Activated T-cell treated with anti-CD3 and anti-CD28 coated beads, Interleukin-2, amount 50 U/mL, for 4 hours (primary cell): ENCODE measurements at regions not wholly inside any gene's neighbourhood (a gene's known extent, or its start where the extent isn't known, plus 50 kb on each side); places are given as distances from the start of the nearest gene placed in this dataset.

ENCODE experiments used
- ATAC-seq, 2 donors: fragments of 200-7000 bp; cut with Tn5 transposase; one replicate each; pipeline ENCODE4 v1.10.0; 2021
- DNase-seq: peaks from one replicate; pipeline ENCODE4 v3.0.0-alpha.2; 2020
- H3K27me3 Mint-ChIP-seq: one replicate; pipeline ENCODE4 v1.8.0; 2021; ENCODE audit warnings: low read depth, mixed read lengths
- H3K36me3 Mint-ChIP-seq: one replicate; pipeline ENCODE4 v1.8.0; 2022; ENCODE audit warnings: mixed read lengths; ENCODE audit not compliant: insufficient read depth
- H3K4me1 Mint-ChIP-seq: one replicate; pipeline ENCODE4 v1.8.0; 2021; ENCODE audit warnings: low read depth, mixed read lengths
- H3K4me3 Mint-ChIP-seq: one replicate; pipeline ENCODE4 v1.8.0; 2021; ENCODE audit warnings: mild to moderate bottlenecking, moderate library complexity, mixed read lengths
- H3K9me3 Mint-ChIP-seq: one replicate; pipeline ENCODE4 v1.8.0; 2021; ENCODE audit warnings: mixed read lengths

DNA sequence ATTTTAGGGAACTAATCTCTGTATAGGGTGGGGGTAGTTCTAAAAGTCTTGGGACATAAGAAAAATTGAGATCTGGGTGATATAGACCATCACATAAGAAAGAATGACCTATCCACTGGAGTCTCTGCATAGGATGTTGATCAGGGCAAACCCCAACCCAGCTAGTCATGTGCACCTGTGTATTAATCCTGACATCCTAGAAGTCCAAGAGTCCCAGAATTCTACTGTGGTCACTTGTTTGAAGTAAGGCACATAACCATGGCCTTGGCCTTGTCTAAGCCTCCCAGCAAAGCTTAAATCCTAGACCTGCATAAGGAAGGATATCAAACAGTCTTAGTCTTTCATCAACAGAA is 334.1 kb upstream of the DCN start:
- Mint-ChIP-seq H3K9me3 (no peaks in the 10 kb centered on the region), H3K36me3 (no peaks in the 10 kb centered on the region), H3K4me3 (no peak overlapping the region), H3K27me3 (peaks cover 6% of the 10 kb centered on the region), H3K4me1 (no peaks in the 10 kb centered on the region)
- no peak for DNase-seq
- no peak for ATAC-seq

DNA sequence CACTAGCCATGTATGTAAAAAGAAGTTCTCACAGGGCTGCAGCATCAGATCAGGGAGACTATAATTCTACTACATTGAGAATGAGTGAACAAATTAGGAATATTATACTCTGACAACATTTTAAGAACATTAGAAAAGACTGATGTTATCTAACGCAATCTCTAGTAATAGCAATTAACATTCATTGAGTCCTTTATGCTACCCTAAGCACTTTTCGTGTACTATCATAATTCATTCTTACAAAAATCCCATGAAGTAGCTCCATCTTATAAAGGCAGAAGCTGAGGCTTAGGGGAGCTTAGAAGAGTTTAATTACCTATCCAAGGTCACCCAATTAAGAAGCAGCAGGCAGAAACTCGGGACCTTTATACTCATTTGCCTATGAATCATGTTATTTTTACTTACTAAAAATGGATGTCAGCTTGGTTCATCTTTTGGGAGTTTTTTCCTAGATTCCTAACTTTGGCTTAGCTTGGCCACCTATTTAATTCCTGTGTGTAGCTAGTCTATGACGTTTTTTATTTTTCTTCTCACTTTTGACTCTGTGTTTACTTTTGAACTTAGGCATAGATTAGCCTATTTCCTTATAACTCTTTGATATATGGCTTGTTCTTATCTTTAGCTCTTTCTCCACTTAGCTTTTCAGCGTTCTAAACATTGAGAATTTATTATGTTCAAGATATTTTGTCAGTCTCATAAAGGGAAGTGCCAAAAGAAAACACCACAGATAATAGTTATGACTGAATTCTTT is 333.5 kb upstream of the DCN start:
- DNase-seq = no peak
- ATAC-seq = no peak
- no peaks in the 10 kb centered on the region for H3K4me1 Mint-ChIP-seq
- no peaks in the 10 kb centered on the region for H3K36me3 Mint-ChIP-seq
- no peak overlapping the region for H3K4me3 Mint-ChIP-seq
- no peaks in the 10 kb centered on the region for H3K9me3 Mint-ChIP-seq
- peaks cover 6% of the 10 kb centered on the region for H3K27me3 Mint-ChIP-seq

DNA sequence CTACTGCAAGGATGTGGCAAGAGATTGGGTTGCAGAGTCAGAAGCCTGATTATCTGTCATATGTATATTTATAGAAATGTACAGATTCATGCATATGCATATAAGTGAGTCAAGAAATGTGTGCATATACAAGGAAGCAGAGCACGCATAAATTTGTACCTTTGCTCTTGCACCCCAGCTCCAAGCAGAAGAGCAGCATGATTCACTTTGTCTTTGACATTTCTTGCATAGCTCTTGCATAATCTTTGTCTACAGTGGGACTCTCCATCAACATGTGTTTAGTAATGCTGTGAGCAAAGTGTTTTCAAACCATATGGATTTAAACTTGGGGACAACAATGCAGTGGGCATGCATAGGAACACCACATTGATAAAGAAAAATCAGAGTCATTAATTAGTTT is 330.7 kb upstream of the DCN start:
- no peaks in the 10 kb centered on the region for H3K4me1 Mint-ChIP-seq
- no peak overlapping the region for H3K4me3 Mint-ChIP-seq
- peaks cover 3% of the 10 kb centered on the region for H3K27me3 Mint-ChIP-seq
- no peaks in the 10 kb centered on the region for H3K36me3 Mint-ChIP-seq
- DNase-seq (no peak), ATAC-seq (no peak)
- H3K9me3 Mint-ChIP-seq = no peaks in the 10 kb centered on the region

DNA sequence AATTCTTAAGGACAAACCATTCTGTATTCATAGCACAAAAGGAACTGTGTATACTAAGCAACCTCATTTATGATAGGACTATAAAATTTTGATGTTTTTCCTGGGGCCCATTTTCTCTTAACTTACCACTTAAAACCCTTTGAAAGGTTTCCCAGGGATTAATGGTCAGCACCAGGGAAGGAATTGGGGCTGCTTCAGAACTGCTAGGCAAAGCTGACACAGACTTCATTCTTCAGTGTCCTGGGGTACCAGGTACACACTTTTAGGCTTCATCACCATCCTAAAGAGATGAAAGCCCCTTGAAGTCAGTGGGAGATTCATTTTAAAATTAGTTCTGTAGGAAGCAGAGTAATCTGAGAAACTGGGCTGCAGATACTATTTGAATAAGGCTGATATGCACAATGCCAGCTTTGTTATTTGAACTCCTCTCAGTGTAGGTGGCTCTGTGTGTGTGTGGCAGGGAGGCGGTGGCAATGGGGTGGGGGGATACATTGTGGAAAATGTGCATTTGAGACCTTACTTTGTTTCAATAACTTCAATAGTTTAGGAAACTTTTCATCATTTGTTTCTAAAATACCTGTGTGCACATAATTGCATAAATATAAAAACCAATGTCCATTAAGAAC is 329.3 kb upstream of the DCN start:
- H3K4me3 Mint-ChIP-seq = no peak overlapping the region
- H3K36me3 Mint-ChIP-seq = no peaks in the 10 kb centered on the region
- DNase-seq (no peak), ATAC-seq (no peak)
- peaks cover 3% of the 10 kb centered on the region for H3K27me3 Mint-ChIP-seq
- no peaks in the 10 kb centered on the region for H3K4me1 Mint-ChIP-seq
- H3K9me3 Mint-ChIP-seq = no peaks in the 10 kb centered on the region

DNA sequence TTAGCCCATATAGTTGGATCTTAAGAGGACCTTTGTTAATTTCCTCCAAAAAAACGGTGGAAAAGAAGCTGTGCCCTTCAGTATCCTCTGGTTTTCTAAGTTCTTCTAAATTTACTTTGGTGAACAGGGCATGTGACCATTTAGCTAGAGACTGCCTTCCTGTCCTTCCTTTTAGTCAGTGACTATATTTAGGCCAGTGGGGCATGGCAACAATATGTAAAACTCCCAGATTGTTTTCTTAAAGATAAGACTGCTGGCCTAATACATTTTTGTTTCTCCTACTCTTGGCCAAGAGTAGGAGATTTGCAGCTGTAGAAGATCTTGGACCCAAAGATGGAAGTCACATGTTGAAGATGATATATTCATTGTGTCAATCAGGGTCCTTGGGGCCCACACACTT is 325.1 kb upstream of the DCN start:
- DNase-seq (no peak), ATAC-seq (no peak)
- H3K36me3 Mint-ChIP-seq = no peaks in the 10 kb centered on the region
- H3K4me1 Mint-ChIP-seq = no peaks in the 10 kb centered on the region
- no peaks in the 10 kb centered on the region for H3K27me3 Mint-ChIP-seq
- no peak overlapping the region for H3K4me3 Mint-ChIP-seq
- H3K9me3 Mint-ChIP-seq = no peaks in the 10 kb centered on the region

DNA sequence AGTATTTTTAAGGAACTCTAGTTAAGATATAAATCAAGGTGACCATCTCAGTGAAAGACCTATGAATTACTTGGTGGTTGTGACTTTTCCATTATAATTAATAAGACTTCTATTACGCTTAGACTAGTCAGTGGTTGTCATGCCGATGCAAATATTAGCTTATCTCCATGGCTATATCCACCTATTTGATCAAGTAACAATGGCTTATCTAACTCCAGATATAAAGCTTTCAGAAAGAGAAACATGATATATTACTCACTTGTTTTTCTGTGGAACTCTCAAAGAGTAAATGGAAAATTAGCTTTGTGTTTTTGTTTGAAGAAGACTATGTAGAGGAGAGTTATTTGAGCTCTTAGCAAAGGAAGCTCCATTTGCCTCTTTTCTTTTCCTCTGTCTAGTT is 323.8 kb upstream of the DCN start:
- DNase-seq (no peak), ATAC-seq (no peak)
- Mint-ChIP-seq H3K4me3 (no peak overlapping the region), H3K4me1 (no peaks in the 10 kb centered on the region), H3K27me3 (no peaks in the 10 kb centered on the region), H3K9me3 (no peaks in the 10 kb centered on the region), H3K36me3 (no peaks in the 10 kb centered on the region)

DNA sequence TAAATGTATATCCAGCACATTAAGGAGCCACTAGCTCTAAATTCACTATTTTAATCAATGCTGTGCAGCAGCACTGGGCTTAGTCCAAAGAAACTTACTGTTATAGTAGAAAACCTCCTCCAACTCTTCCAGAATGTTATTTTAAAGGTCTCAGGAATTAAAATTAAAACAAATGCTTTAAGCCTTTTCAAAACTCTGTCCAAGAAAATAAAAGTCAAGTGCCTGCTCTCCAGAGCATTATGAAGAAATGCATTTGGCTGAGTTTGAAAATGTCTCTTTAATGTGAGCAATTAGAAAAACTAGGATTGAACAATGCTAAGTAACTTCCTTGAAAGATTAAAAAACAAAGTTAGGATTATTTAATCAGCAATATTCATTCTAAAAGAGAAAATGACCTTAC is 322.4 kb upstream of the DCN start:
- H3K27me3 Mint-ChIP-seq = no peaks in the 10 kb centered on the region
- H3K9me3 Mint-ChIP-seq = no peaks in the 10 kb centered on the region
- no peaks in the 10 kb centered on the region for H3K36me3 Mint-ChIP-seq
- H3K4me3 Mint-ChIP-seq = no peak overlapping the region
- ATAC-seq = no peak
- DNase-seq = no peak
- H3K4me1 Mint-ChIP-seq = no peaks in the 10 kb centered on the region

DNA sequence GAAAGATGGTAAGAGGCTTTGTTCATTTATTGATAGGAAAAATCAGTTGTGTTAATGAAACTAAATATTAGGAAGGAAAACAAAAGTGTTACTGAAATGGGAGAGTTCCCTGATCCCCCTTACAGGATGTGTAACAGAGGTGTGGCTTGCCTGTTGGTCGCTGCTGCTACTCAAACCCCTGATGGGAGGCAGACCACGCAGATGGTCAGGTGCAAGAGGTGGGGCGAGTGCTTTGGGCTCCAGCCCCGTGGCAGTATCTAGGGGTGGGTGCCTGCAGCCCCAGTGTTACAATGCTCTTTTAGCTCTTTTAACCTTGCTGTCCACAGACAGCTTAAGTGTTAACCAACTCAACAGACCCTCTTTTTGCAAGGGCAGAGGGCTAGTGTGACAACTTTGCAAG is 319.6 kb upstream of the DCN start:
- no peaks in the 10 kb centered on the region for H3K4me1 Mint-ChIP-seq
- H3K4me3 Mint-ChIP-seq = no peak overlapping the region
- DNase-seq = no peak
- no peaks in the 10 kb centered on the region for H3K36me3 Mint-ChIP-seq
- no peaks in the 10 kb centered on the region for H3K27me3 Mint-ChIP-seq
- no peaks in the 10 kb centered on the region for H3K9me3 Mint-ChIP-seq
- ATAC-seq = no peak

DNA sequence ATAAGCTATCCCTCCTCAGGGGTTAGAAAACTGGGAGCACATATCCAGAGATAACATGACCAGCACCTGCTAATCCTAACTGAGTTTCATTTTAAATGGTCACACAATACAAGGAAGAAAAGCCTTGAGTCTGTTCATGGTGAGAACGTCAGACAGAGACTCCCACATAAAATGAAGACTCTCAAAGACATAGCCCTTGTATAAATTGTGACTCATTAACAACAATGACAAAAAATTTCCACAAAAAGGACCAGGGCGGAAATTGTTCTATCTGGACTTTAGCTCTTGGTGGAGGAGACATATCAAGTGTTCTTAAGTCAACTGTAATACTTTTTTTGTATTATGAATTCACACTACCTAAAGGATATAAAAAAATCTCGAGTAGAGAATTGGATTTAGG is 313.7 kb upstream of the DCN start:
- no peaks in the 10 kb centered on the region for H3K36me3 Mint-ChIP-seq
- H3K4me1 Mint-ChIP-seq = no peaks in the 10 kb centered on the region
- no peaks in the 10 kb centered on the region for H3K9me3 Mint-ChIP-seq

DNA sequence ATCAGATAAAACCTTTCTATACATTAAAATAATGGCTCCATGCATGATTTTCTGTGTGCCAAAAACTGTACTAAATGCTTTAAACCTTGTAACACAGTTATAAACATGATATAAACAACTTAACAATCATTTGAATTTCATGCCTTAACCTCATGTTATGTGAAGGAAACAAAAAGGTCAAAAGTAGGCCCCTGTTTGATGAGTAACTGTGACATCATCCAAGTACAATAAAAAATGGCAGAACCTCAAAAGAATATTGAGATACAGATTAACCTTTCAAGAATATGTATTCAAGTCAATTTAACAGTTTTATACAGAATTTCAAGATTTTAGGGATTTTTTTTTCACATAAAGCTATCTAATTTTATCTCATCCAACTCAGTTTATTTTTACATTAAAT is 310.7 kb upstream of the DCN start:
- H3K36me3 Mint-ChIP-seq = no peaks in the 10 kb centered on the region
- no peaks in the 10 kb centered on the region for H3K4me1 Mint-ChIP-seq
- DNase-seq = no peak
- peak in 1 of 2 donors; percentile 35 for ATAC-seq
- H3K9me3 Mint-ChIP-seq = no peaks in the 10 kb centered on the region
- no peak overlapping the region for H3K4me3 Mint-ChIP-seq
- H3K27me3 Mint-ChIP-seq = no peaks in the 10 kb centered on the region

More for the DNA sequence above, 313.7 kb upstream of the DCN start:
- Mint-ChIP-seq H3K27me3 (no peaks in the 10 kb centered on the region), H3K4me3 (no peak overlapping the region)
- no peak for ATAC-seq
- DNase-seq = no peak

DNA sequence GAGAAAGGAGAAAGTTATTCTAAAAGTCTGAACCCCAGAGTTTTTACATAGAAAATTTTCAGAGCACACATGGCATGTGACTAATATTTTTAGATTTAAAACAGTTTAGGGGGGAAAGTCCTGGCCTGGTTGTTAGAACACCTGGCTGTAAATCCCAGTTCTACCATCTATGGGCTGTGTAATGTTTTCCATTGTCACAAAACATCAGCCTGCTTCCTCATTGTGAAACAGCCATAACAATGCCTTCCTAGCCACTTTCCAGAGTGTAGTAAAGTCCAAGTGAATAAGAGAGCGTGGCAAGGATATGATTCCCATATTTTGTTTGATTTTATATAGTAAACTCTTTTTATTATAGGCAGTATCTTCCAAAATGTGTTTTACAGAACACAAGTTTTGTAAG is 310.0 kb upstream of the DCN start:
- ATAC-seq = no peak
- H3K36me3 Mint-ChIP-seq = no peaks in the 10 kb centered on the region

DNA sequence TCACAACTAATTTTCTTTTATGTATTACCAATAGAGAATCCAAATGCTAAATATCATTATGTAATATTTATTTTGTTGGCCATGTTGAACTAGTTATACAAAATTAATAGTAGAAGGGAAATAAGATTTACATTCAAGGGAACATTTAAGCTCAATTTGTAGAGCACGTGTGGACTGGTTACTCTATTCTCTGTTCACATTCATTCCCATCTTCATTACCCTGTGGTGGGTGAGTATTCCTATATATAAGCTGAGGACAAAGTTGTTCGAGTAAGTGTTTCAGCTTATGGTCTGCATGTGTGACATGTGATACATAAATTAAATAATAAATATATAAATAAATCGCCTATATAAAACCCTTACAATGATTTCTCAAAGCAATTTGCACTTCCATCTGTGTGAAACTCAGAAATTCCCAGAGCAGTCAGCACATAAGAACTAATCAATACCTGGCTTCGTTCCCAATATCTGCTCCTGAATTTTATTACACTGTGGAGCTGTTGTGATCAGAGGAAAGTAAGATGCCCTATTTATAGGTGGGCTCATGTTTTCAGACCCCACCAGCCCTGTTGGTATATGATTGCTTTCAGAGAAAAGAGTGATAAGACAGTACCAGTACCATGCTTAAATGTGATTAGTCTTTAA is 308.2 kb upstream of the DCN start:
- H3K9me3 Mint-ChIP-seq = no peaks in the 10 kb centered on the region
- no peak overlapping the region for H3K4me3 Mint-ChIP-seq
- DNase-seq = no peak

More for the DNA sequence above, 310.0 kb upstream of the DCN start:
- no peaks in the 10 kb centered on the region for H3K4me1 Mint-ChIP-seq
- no peaks in the 10 kb centered on the region for H3K9me3 Mint-ChIP-seq
- H3K4me3 Mint-ChIP-seq = no peak overlapping the region
- no peak for DNase-seq
- H3K27me3 Mint-ChIP-seq = peaks cover 2% of the 10 kb centered on the region

DNA sequence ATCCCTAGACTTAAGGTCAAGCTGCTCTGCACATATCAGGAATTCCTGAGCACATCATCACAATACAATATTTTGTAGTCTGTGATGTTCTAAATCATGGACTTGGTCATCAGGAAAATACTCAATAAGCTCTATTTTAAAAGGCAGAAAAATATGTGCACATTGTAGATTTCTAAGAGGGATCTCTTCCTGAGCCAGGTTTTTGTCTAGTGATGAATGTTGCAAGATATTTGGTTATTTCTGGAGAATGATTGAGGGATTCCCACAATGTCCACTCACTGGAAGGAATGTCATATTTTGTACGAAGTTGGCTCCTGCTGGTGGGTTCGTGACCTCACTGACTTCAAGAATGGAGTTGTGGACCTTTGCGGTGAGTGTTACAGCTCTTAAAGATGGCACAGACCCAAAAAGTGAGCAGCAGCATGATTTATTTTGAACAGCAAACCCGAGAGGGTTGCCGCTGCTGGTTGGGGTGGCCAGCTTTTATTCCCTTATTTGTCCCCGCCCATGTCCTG is 300.9 kb upstream of the DCN start:
- DNase-seq (no peak), ATAC-seq (no peak)
- peaks cover 7% of the 10 kb centered on the region for H3K27me3 Mint-ChIP-seq
- no peaks in the 10 kb centered on the region for H3K36me3 Mint-ChIP-seq
- H3K9me3 Mint-ChIP-seq = no peaks in the 10 kb centered on the region
- H3K4me1 Mint-ChIP-seq = no peaks in the 10 kb centered on the region
- no peak overlapping the region for H3K4me3 Mint-ChIP-seq

More for the DNA sequence above, 308.2 kb upstream of the DCN start:
- Mint-ChIP-seq H3K36me3 (no peaks in the 10 kb centered on the region), H3K27me3 (peaks cover 7% of the 10 kb centered on the region), H3K4me1 (no peaks in the 10 kb centered on the region)
- ATAC-seq = no peak

DNA sequence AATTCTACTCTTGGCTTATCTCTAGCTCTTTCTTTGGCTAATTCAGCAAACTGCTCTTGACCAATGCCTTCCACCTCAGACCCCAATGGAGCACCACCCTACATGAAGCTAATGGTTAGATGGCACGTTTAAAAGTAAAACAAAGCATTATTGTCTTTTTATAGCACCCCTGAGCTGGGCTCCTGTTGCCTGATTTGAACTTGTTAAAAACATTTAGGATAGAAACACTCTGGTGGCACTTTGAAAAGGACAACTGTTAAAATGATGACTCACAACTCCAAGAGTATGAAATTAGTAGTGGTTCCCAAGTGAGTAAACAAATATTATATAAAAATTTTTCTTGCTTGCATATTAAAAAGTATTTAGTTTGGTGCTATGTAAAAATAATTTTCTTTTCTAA is 299.6 kb upstream of the DCN start:
- peaks cover 2% of the 10 kb centered on the region for H3K27me3 Mint-ChIP-seq
- H3K9me3 Mint-ChIP-seq = no peaks in the 10 kb centered on the region
- H3K4me3 Mint-ChIP-seq = no peak overlapping the region
- ATAC-seq (no peak), DNase-seq (no peak)
- no peaks in the 10 kb centered on the region for H3K36me3 Mint-ChIP-seq
- no peaks in the 10 kb centered on the region for H3K4me1 Mint-ChIP-seq

DNA sequence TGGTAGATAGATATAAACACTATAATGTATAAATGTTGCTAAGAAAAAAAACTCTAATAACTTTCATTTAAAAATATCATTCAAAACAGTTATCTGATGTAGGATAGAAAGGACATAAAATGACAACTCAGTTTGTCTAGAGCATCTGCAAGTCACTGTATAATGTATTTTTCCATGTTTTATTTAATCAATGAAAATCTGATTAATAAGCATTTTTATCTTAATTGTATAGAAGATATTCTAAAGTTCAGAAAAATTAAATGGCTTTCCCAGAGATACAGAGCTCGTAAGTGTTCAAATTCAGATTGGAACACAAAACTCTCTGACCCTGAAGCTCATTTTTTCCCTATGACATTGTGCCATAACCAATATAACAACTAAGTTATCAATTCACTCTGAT is 295.9 kb upstream of the DCN start:
- H3K4me1 Mint-ChIP-seq = no peaks in the 10 kb centered on the region
- peaks cover 5% of the 10 kb centered on the region for H3K27me3 Mint-ChIP-seq
- DNase-seq (no peak), ATAC-seq (no peak)
- no peak overlapping the region for H3K4me3 Mint-ChIP-seq
- H3K9me3 Mint-ChIP-seq = no peaks in the 10 kb centered on the region
- H3K36me3 Mint-ChIP-seq = no peaks in the 10 kb centered on the region
